Large intestine (tissue), 3 donors: ENCODE measurements at regions not wholly inside any gene's neighbourhood (a gene's known extent, or its start where the extent isn't known, plus 50 kb on each side); places are given as distances from the start of the nearest gene placed in this dataset.
"Not testable (repeated sequence)": the region's sequence is repeated elsewhere in the genome, so short reads cannot be mapped to it uniquely, and the experiment has no call there.

Experiments used
- DNase-seq, 2 donors: peaks; one replicate each; pipeline versions ENCODE4 v3.0.0 to v3.0.0-alpha.2; 2013
- H3K27ac ChIP-seq: one replicate; pipeline ENCODE4 v1.5.1; 2013; ENCODE audit warnings: low read length
- H3K27me3 ChIP-seq: 2 replicates; pipeline ENCODE4 v1.6.1; 2013; ENCODE audit warnings: low read length; ENCODE audit not compliant: control insufficient read depth, insufficient read depth
- H3K36me3 ChIP-seq: 2 replicates; pipeline ENCODE4 v1.6.1; 2013; ENCODE audit warnings: low read length; ENCODE audit not compliant: control insufficient read depth, insufficient read depth
- H3K4me1 ChIP-seq: one replicate; pipeline ENCODE4 v1.6.1; 2013; ENCODE audit warnings: low read length; ENCODE audit not compliant: control insufficient read depth, insufficient read depth
- H3K4me3 ChIP-seq: one replicate; pipeline ENCODE4 v1.5.1; 2013; ENCODE audit warnings: low read length
- H3K9me3 ChIP-seq: one replicate; pipeline ENCODE4 v1.6.1; 2013; ENCODE audit warnings: mild to moderate bottlenecking, low read depth, low read length, moderate library complexity; ENCODE audit not compliant: control insufficient read depth
- WGBS: methylation state at CpG from one replicate; pipeline ENCODE4 v1.1.5; 2013; ENCODE audit warnings: low lambda C conversion rate; ENCODE audit not compliant: insufficient coverage; 5-methylcytosine and 5-hydroxymethylcytosine counted together

- Histone ChIP-seq H3K27me3 (no peaks in the 10 kb centered on the region), H3K27ac (no peak overlapping the region), H3K36me3 (no peaks in the 10 kb centered on the region), H3K4me3 (no peak overlapping the region), H3K4me1 (no peaks in the 10 kb centered on the region), H3K9me3 (no peaks in the 10 kb centered on the region)
- DNase-seq: no peak
- no CpG with 5 or more reads among the region's 2 CpGs for WGBS
Measured at GRCh38 chr12:73106296-73106695, 834.1 kb downstream of the TRHDE start.

DNA sequence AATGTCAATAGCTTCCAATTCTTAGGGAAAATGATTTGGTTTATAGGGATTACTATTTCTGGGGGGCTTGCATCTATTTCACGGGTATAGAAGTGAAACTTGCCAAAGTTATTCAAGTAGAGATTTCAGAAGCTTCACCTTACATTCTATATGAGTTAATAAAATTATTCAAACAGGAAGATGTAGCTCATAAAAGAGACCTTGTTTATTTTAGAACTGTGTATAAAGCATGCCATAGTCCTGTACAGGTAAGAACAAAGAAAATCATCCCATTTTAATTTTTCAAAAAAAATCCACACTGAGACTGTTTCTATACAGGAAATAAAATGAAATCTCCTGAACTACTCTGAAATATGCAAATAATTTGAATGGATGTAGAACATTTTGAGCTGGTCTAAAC is 834.7 kb downstream of the TRHDE start:
- WGBS: no CpG with 5 or more reads among the region's 1 CpG
- Histone ChIP-seq H3K27me3 (no peaks in the 10 kb centered on the region), H3K27ac (no peak overlapping the region), H3K36me3 (no peaks in the 10 kb centered on the region), H3K9me3 (no peaks in the 10 kb centered on the region), H3K4me1 (no peaks in the 10 kb centered on the region), H3K4me3 (no peak overlapping the region)
- no peak for DNase-seq

GRCh38 chr12:73110816-73111215 is 838.6 kb downstream of the TRHDE start:
- no peaks in the 10 kb centered on the region for H3K4me1 ChIP-seq
- H3K27me3 ChIP-seq: no peaks in the 10 kb centered on the region
- no peak for DNase-seq
- no peaks in the 10 kb centered on the region for H3K36me3 ChIP-seq
- no peak overlapping the region for H3K27ac ChIP-seq
- no peak overlapping the region for H3K4me3 ChIP-seq
- WGBS: no CpG with 5 or more reads among the region's 2 CpGs
- no peaks in the 10 kb centered on the region for H3K9me3 ChIP-seq

- Histone ChIP-seq H3K4me3 (no peak overlapping the region), H3K36me3 (no peaks in the 10 kb centered on the region), H3K27me3 (no peaks in the 10 kb centered on the region), H3K27ac (no peak overlapping the region), H3K4me1 (no peaks in the 10 kb centered on the region), H3K9me3 (no peaks in the 10 kb centered on the region)
- no peak for DNase-seq
- 20% methylated on average over 1 of the region's 4 CpGs for WGBS
Measured at GRCh38 chr12:73112035-73112816, 840.1 kb downstream of the TRHDE start.

GRCh38 chr12:73124480-73124879 is 852.3 kb downstream of the TRHDE start:
- WGBS: 97% methylated on average over 4 of the region's 4 CpGs
- Histone ChIP-seq H3K27me3 (no peaks in the 10 kb centered on the region), H3K36me3 (no peaks in the 10 kb centered on the region), H3K27ac (no peak overlapping the region), H3K9me3 (no peaks in the 10 kb centered on the region), H3K4me3 (no peak overlapping the region), H3K4me1 (no peaks in the 10 kb centered on the region)
- DNase-seq: no peak

- H3K27me3 ChIP-seq: no peaks in the 10 kb centered on the region
- no peak overlapping the region for H3K4me3 ChIP-seq
- no peaks in the 10 kb centered on the region for H3K4me1 ChIP-seq
- H3K27ac ChIP-seq: no peak overlapping the region
- H3K36me3 ChIP-seq: no peaks in the 10 kb centered on the region
- H3K9me3 ChIP-seq: no peaks in the 10 kb centered on the region
- DNase-seq: no peak
Measured at GRCh38 chr12:73125148-73125547, 853.0 kb downstream of the TRHDE start.

- no peaks in the 10 kb centered on the region for H3K27me3 ChIP-seq
- H3K36me3 ChIP-seq: no peaks in the 10 kb centered on the region
- H3K4me1 ChIP-seq: no peaks in the 10 kb centered on the region
- no peak overlapping the region for H3K4me3 ChIP-seq
- 90% methylated on average over 2 of the region's 5 CpGs for WGBS
- H3K27ac ChIP-seq: no peak overlapping the region
- no peaks in the 10 kb centered on the region for H3K9me3 ChIP-seq
- no peak for DNase-seq
Measured at GRCh38 chr12:73136386-73136785, 864.2 kb downstream of the TRHDE start.

GRCh38 chr12:73139642-73140041 is 867.5 kb downstream of the TRHDE start:
- H3K27ac ChIP-seq, DNase-seq, H3K9me3 ChIP-seq, H3K27me3 ChIP-seq, H3K4me1 ChIP-seq, H3K36me3 ChIP-seq, H3K4me3 ChIP-seq: not testable (repeated sequence)
- WGBS: no CpG with 5 or more reads among the region's 2 CpGs

- Histone ChIP-seq H3K4me1 (no peaks in the 10 kb centered on the region), H3K4me3 (no peak overlapping the region), H3K27ac (no peak overlapping the region), H3K9me3 (peaks cover 2% of the 10 kb centered on the region), H3K36me3 (no peaks in the 10 kb centered on the region), H3K27me3 (no peaks in the 10 kb centered on the region)
- DNase-seq: no peak
Measured at GRCh38 chr12:73158341-73158740, 886.2 kb downstream of the TRHDE start.

GRCh38 chr12:73159954-73160353 is 887.8 kb downstream of the TRHDE start:
- DNase-seq: no peak
- Histone ChIP-seq H3K4me1 (no peaks in the 10 kb centered on the region), H3K27ac (no peak overlapping the region), H3K9me3 (peaks cover 2% of the 10 kb centered on the region), H3K27me3 (no peaks in the 10 kb centered on the region), H3K36me3 (no peaks in the 10 kb centered on the region), H3K4me3 (no peak overlapping the region)

GRCh38 chr12:73161970-73162369 is 889.8 kb downstream of the TRHDE start:
- H3K9me3 ChIP-seq: peaks cover 2% of the 10 kb centered on the region
- no peak for DNase-seq
- no peak overlapping the region for H3K4me3 ChIP-seq
- H3K36me3 ChIP-seq: no peaks in the 10 kb centered on the region
- no peaks in the 10 kb centered on the region for H3K4me1 ChIP-seq
- no peaks in the 10 kb centered on the region for H3K27me3 ChIP-seq
- no peak overlapping the region for H3K27ac ChIP-seq
- 100% methylated on average over 1 of the region's 2 CpGs for WGBS
